ENCODE measurements at regions not wholly inside any gene's neighbourhood (a gene's known extent, or its start where the extent isn't known, plus 50 kb on each side); places are given as distances from the start of the nearest gene placed in this dataset.

DNA sequence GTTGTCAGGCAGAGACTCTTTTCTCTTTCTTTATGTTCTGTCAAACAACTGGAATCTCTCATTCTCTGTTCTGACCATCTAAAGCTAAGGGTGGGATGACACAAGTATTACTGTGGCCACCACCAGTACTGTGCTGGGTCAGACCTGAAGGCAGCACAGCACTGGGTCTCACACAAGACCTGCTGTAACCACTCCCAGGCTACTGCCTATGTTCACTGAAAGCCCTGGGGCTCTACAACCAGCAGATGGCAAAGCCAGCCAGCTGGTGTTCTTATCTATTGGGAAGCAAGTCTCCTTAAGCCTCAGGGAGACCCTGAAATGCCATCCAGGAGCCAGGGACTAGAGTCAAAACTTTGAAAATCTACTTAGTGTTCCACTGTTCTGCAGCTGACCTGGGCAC, 189.5 kb downstream of the SLCO4C1 start (continued):
- TF ChIP-seq PBX2 (CRISPR knock-in tag; IDR thresholded peaks at IDR 0.05; ENCODE audit: low read depth) (no peak), PBX2 (tag; conservative IDR thresholded peaks at IDR 0.05; ENCODE audit: low read depth) (no peak)

DNA sequence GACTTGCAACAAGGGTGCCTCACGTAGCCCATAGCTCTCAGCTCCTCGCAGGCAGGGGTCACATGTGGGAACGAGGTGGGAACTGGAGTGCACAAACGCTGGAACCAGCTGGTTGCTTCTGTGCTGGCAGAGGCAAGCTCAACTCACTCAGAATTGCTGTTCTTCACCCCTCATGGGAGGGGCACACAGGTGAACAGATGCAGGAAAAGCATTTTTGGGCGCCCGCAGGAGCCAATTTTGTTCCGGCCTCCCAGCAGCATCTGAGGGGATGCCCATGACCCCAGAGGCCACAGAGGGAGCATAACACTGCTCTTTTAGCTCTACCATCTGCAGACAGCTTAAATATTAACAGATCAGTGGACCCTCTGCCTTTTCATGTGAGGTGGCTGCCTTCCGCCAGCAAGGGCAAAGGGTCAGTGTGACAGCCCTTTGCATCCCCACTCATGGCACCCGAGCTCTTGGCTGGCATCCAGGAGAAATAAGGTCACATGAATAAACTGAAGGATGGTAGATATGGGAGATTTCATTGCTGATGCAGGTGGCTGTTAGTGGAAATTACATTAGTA, 196.2 kb downstream of the SLCO4C1 start:
- intact Hi-C loops (cut with micrococcal nuclease): no loop called here
- no peak overlapping the region for H3K4me2 ChIP-seq (ENCODE audit: insufficient read depth, low read length)
- CTCF ChIA-PET (ENCODE audit: low intra/inter-chr PET ratio): no interaction called here

More for the DNA sequence above, 196.2 kb downstream of the SLCO4C1 start:
- Histone ChIP-seq H3K9me3 (replicated peaks; ENCODE audit: control insufficient read depth, insufficient read depth, low read depth, low read length) (no peaks in the 10 kb centered on the region), H3K9me1 (ENCODE audit: control insufficient read depth, insufficient read depth, low read length) (no peaks in the 10 kb centered on the region), H3K27me3 (ENCODE audit: control insufficient read depth in 2 of 2, insufficient read depth in 2 of 2, low read length in 2 of 2) (no peaks in the 10 kb centered on the region), H3K36me3 (ENCODE audit: control insufficient read depth, insufficient read depth, low read length) (no peaks in the 10 kb centered on the region), H3K4me1 (replicated peaks in 1 of 2; ENCODE audit: control insufficient read depth in 2 of 2, insufficient read depth in 2 of 2, low read length in 2 of 2) (no peaks in the 10 kb centered on the region), H4K20me1 (replicated peaks; ENCODE audit: control insufficient read depth, insufficient read depth, low read length) (no peaks in the 10 kb centered on the region), H3K9ac (ENCODE audit: insufficient read depth in 1 of 2, low read depth in 2 of 2, low read length in 2 of 2) (no peak overlapping the region), H3K4me3 (no peak overlapping the region), H2AFZ (ENCODE audit: low read depth, low read length) (no peak overlapping the region), H3K79me2 (ENCODE audit: control insufficient read depth, insufficient read depth, low read length) (no peaks in the 10 kb centered on the region), H3K27ac (ENCODE audit: extremely low read depth, low read depth, low read length) (no peak overlapping the region)
- ATAC-seq (no peak), FAIRE-seq (no peak), DNase-seq (ENCODE audit: extremely low read depth in 1 of 4, low spot score in 3 of 4) (no peak)
- in situ Hi-C loops (cut with MboI): no loop called here
- POLR2A ChIA-PET: no interaction called here
- no peak for TF ChIP-seq RFX1 (IDR thresholded peaks at IDR 0.05)
- TF ChIP-seq SMARCA4 (IDR thresholded peaks at IDR 0.05): no peak
- no peak for TF ChIP-seq AFF4 (CRISPR knock-in tag; IDR thresholded peaks at IDR 0.05)
- TF ChIP-seq MECOM (CRISPR knock-in tag; IDR thresholded peaks at IDR 0.05): no peak
- TF ChIP-seq NR1H2 (CRISPR knock-in tag; IDR thresholded peaks at IDR 0.05): no peak
- WGBS (ENCODE audit: insufficient coverage, low coverage, missing lambda C conversion rate): 3% methylated on average over 8 of the region's 9 CpGs
- no TSS peak for BruUV-seq (replicated peaks)

Measured in K562 (cell line).